SU-DHL-6 (cell line): ENCODE measurements at regions not wholly inside any gene's neighbourhood (a gene's known extent, or its start where the extent isn't known, plus 50 kb on each side); places are given as distances from the start of the nearest gene placed in this dataset.

Source experiments
- CTCF ChIP-seq: fragments of 200-600 bp; sonication (generic); IDR thresholded peaks from one replicate; pipeline ENCODE4 v1.5.1; 2017; ENCODE audit warnings: antibody characterized with exemption, mild to moderate bottlenecking, low read length, moderate library complexity; ENCODE audit not compliant: insufficient read depth, poor library complexity, severe bottlenecking
- EZH2phosphoT487 ChIP-seq: fragments of 200-600 bp; sonication (generic), shearing (Covaris generic); conservative IDR thresholded peaks from 2 replicates; pipeline ENCODE4 v1.6.1; 2018; ENCODE audit warnings: mild to moderate bottlenecking, antibody characterized with exemption, low read length, moderate library complexity, mixed read lengths

- TF ChIP-seq CTCF (no peak), EZH2phosphoT487 (no peak)
Measured at GRCh38 chr5:147081311-147081764, 153.5 kb upstream of the STK32A start.
